MCF 10A (cell line): ENCODE measurements at regions not wholly inside any gene's neighbourhood (a gene's known extent, or its start where the extent isn't known, plus 50 kb on each side); places are given as distances from the start of the nearest gene placed in this dataset.
"Not testable (repeated sequence)": the region's sequence is repeated elsewhere in the genome, so short reads cannot be mapped to it uniquely, and the experiment has no call there.

Source experiments
- BruUV-seq: library from RNA; stranded (reverse); fragments of 400-500 nt; replicated peaks from 2 replicates; lab custom pipeline; 2021; lab: Mats Ljungman, UMichigan
- CTCF ChIA-PET: fragments of 300-600 bp; sonication (Branson Sonifier 250); formaldehyde crosslinking; extraction: SDS; loops from one replicate; lab custom pipeline; 2021; ENCODE audit warnings: antibody characterized with exemption, inconsistent platforms; lab: Yijun Ruan, JAX
- POLR2A ChIA-PET: fragments of 300-600, 350-650 bp; sonication (Branson Sonifier 250); formaldehyde crosslinking; extraction: SDS; loops from one replicate; lab custom pipeline; 2020; ENCODE audit warnings: antibody characterized with exemption, inconsistent platforms; lab: Yijun Ruan, JAX
- DNase-seq: peaks from one replicate; pipeline ENCODE4 v3.0.0-alpha.2; 2018; ENCODE audit not compliant: unreplicated experiment
- H3K27ac Mint-ChIP-seq: one replicate; pipeline ENCODE4 v1.8.0; 2022; ENCODE audit warnings: mild to moderate bottlenecking, low read depth, mixed read lengths; ENCODE audit not compliant: unreplicated experiment
- H3K27me3 Mint-ChIP-seq: one replicate; pipeline ENCODE4 v1.8.0; 2022; ENCODE audit warnings: mixed read lengths; ENCODE audit not compliant: insufficient read depth, unreplicated experiment
- H3K36me3 Mint-ChIP-seq: one replicate; pipeline ENCODE4 v1.8.0; 2022; ENCODE audit warnings: mild to moderate bottlenecking, moderate library complexity, mixed read lengths; ENCODE audit not compliant: insufficient read depth, unreplicated experiment
- H3K4me1 Mint-ChIP-seq: one replicate; pipeline ENCODE4 v1.8.0; 2022; ENCODE audit warnings: mixed read lengths; ENCODE audit not compliant: insufficient read depth, unreplicated experiment
- H3K4me3 Mint-ChIP-seq: one replicate; pipeline ENCODE4 v1.8.0; 2022; ENCODE audit warnings: mild to moderate bottlenecking, moderate library complexity, mixed read lengths; ENCODE audit not compliant: unreplicated experiment
- H3K9me3 Mint-ChIP-seq: one replicate; pipeline ENCODE4 v1.8.0; 2022; ENCODE audit warnings: mixed read lengths; ENCODE audit not compliant: unreplicated experiment
- intact Hi-C: fragments of 100-400 bp; cut with micrococcal nuclease; formaldehyde crosslinking; loops from 2 replicates; pipeline ENCODE4 v1.14.1; 2022

DNA sequence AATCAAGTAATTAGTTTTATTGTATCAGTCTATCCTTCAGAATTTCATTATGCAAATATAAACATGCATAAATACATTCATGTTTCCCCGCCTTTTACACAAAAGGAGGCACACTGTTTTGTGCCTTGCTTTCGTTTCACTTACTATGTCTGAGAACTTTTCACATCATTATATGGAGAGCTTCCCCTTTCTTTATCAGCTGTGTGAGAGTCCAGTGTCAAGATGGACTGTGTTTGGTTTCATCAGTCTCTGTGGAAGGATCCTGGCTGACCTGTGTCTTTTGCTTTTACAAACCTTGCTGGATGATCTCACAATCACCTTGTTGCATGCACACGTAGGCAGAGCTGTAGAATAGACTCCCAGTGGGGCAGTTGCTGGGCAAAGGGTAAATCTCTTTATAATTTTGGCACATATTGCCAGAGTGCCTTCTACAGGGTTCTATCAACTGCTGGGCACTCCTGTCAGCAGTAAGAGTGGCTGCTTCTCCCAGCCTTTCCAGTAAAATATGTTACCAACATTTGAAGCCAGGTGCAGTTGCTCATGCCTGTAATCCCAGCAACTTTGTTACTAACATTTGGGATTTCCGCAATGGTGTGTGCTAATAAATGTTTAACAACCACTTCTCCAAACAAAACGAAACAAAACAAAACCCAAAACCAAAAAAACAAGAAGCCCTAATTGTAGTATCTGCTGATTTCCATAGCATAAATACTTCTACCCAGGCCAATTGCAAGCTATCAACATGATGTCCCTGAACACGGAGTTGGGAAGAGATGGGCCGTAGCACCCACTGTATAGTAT lies 270.0 kb upstream of the PLGLB1 start:
- intact Hi-C loops, BruUV-seq, H3K4me1 Mint-ChIP-seq: not testable (repeated sequence)

GRCh38 chr2:87293931-87294594 lies 272.4 kb upstream of the PLGLB1 start:
- intact Hi-C loops, H3K4me1 Mint-ChIP-seq, H3K27me3 Mint-ChIP-seq: not testable (repeated sequence)

More for the DNA sequence above, 270.0 kb upstream of the PLGLB1 start:
- H3K27me3 Mint-ChIP-seq, H3K36me3 Mint-ChIP-seq, POLR2A ChIA-PET, H3K9me3 Mint-ChIP-seq, DNase-seq, H3K4me3 Mint-ChIP-seq, CTCF ChIA-PET, H3K27ac Mint-ChIP-seq: not testable (repeated sequence)

GRCh38 chr2:87295135-87295534 lies 273.5 kb upstream of the PLGLB1 start:
- H3K4me3 Mint-ChIP-seq, CTCF ChIA-PET, intact Hi-C loops, H3K36me3 Mint-ChIP-seq, BruUV-seq, H3K9me3 Mint-ChIP-seq, POLR2A ChIA-PET, DNase-seq, H3K27ac Mint-ChIP-seq, H3K4me1 Mint-ChIP-seq, H3K27me3 Mint-ChIP-seq: not testable (repeated sequence)

More at GRCh38 chr2:87293931-87294594, 272.4 kb upstream of the PLGLB1 start:
- BruUV-seq, POLR2A ChIA-PET, DNase-seq, CTCF ChIA-PET, H3K27ac Mint-ChIP-seq, H3K9me3 Mint-ChIP-seq, H3K4me3 Mint-ChIP-seq, H3K36me3 Mint-ChIP-seq: not testable (repeated sequence)

DNA sequence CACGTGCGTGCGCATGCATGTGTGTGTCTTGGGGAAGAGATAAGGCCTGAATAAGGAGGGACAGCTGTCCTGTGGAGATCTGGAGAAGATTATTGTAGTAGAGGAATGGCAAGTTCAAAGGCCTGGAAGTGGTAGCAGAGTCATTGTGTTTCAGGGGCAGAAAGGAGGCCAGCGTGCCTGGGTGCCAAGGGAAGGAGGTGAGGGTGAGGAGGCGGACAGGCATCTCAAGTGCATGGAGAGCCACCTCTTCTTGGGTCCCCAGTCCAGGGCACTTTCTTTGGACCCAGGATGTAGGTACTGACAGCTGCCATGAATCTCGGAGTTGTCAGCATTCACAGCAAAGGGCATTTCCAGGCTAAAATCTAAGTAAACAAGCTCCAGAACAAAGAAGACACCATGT lies 279.7 kb upstream of the PLGLB1 start:
- CTCF ChIA-PET, H3K36me3 Mint-ChIP-seq, H3K9me3 Mint-ChIP-seq, H3K27ac Mint-ChIP-seq, BruUV-seq, DNase-seq, H3K4me3 Mint-ChIP-seq, H3K27me3 Mint-ChIP-seq, intact Hi-C loops, H3K4me1 Mint-ChIP-seq, POLR2A ChIA-PET: not testable (repeated sequence)

- H3K27ac Mint-ChIP-seq, H3K27me3 Mint-ChIP-seq, CTCF ChIA-PET, H3K9me3 Mint-ChIP-seq, DNase-seq, BruUV-seq, intact Hi-C loops, H3K4me1 Mint-ChIP-seq, H3K4me3 Mint-ChIP-seq, POLR2A ChIA-PET, H3K36me3 Mint-ChIP-seq: not testable (repeated sequence)
These were observed 280.2 kb upstream of the PLGLB1 start for GRCh38 chr2:87301871-87302270.

- POLR2A ChIA-PET, DNase-seq, H3K27ac Mint-ChIP-seq, CTCF ChIA-PET, H3K4me3 Mint-ChIP-seq, H3K27me3 Mint-ChIP-seq, H3K9me3 Mint-ChIP-seq, BruUV-seq, H3K36me3 Mint-ChIP-seq, intact Hi-C loops, H3K4me1 Mint-ChIP-seq: not testable (repeated sequence)
These were observed 287.0 kb upstream of the PLGLB1 start for GRCh38 chr2:87308621-87309020.

GRCh38 chr2:87309785-87310184 lies 288.1 kb upstream of the PLGLB1 start:
- H3K4me3 Mint-ChIP-seq, CTCF ChIA-PET, intact Hi-C loops, DNase-seq, BruUV-seq, H3K9me3 Mint-ChIP-seq, H3K4me1 Mint-ChIP-seq, POLR2A ChIA-PET, H3K36me3 Mint-ChIP-seq, H3K27ac Mint-ChIP-seq, H3K27me3 Mint-ChIP-seq: not testable (repeated sequence)

GRCh38 chr2:87311896-87312441 lies 290.3 kb upstream of the PLGLB1 start:
- POLR2A ChIA-PET, H3K27ac Mint-ChIP-seq, BruUV-seq, intact Hi-C loops, H3K36me3 Mint-ChIP-seq, DNase-seq, H3K27me3 Mint-ChIP-seq, CTCF ChIA-PET, H3K4me1 Mint-ChIP-seq, H3K9me3 Mint-ChIP-seq, H3K4me3 Mint-ChIP-seq: not testable (repeated sequence)

GRCh38 chr2:87314622-87315021 lies 293.0 kb upstream of the PLGLB1 start:
- BruUV-seq, POLR2A ChIA-PET, H3K27ac Mint-ChIP-seq, H3K9me3 Mint-ChIP-seq, H3K27me3 Mint-ChIP-seq, H3K36me3 Mint-ChIP-seq, DNase-seq, intact Hi-C loops, H3K4me3 Mint-ChIP-seq, H3K4me1 Mint-ChIP-seq, CTCF ChIA-PET: not testable (repeated sequence)
